Tibial artery (tissue), 4 donors: ENCODE measurements at regions not wholly inside any gene's neighbourhood (a gene's known extent, or its start where the extent isn't known, plus 50 kb on each side); places are given as distances from the start of the nearest gene placed in this dataset.

ENCODE experiments used
- DNase-seq, 2 donors: peaks; one replicate each; pipeline ENCODE4 v3.0.0-alpha.2; 2019
- H3K27ac ChIP-seq, 2 donors: fragments of 200-600 bp; sonication (generic) in 1 of 2; 1 replicate in 1 of 2; 2 replicates in 1 of 2; pipeline ENCODE4 v1.5.1; 2018 to 2019; ENCODE audit warnings: mild to moderate bottlenecking in 1 of 2
- H3K27me3 ChIP-seq, 2 donors: fragments of 200-600 bp; sonication (generic) in 1 of 2; one replicate each; pipeline versions ENCODE4 v1.5.1 to v1.6.0; 2016 to 2019
- H3K36me3 ChIP-seq, 3 donors: fragments of 200-600 bp; sonication (generic) in 2 of 3; one replicate each; pipeline ENCODE4 v1.5.1; 2016 to 2019; ENCODE audit warnings: mild to moderate bottlenecking in 2 of 3
- H3K4me1 ChIP-seq, 4 donors: fragments of 200-600 bp; sonication (generic) in 2 of 4; 1 replicate in 3 of 4; 2 replicates in 1 of 4; pipeline ENCODE4 v1.5.1; 2016 to 2019
- H3K4me3 ChIP-seq, 2 donors: fragments of 200-600 bp; sonication (generic) in 1 of 2; 1 replicate in 1 of 2; 2 replicates in 1 of 2; pipeline ENCODE4 v1.5.1; 2018 to 2019; ENCODE audit warnings: mild to moderate bottlenecking in 2 of 2
- H3K9me3 ChIP-seq, 3 donors: fragments of 200-600 bp; sonication (generic) in 1 of 3; one replicate each; pipeline ENCODE4 v1.5.1; 2016 to 2019
- CTCF ChIP-seq, 2 experiments: fragments of 200-600 bp in 1 of 2; fragments of 450-650 bp in 1 of 2; IDR thresholded peaks; one replicate each; pipeline ENCODE4 v1.5.1; 2017 to 2019; ENCODE audit warnings: antibody characterized with exemption in 2 of 2, mild to moderate bottlenecking in 1 of 2, moderate library complexity in 1 of 2
- intact Hi-C: fragments of 100-400 bp; cut with DNase I; formaldehyde crosslinking; loops from one replicate; pipeline ENCODE4 v1.15.0; 2023; ENCODE audit warnings: low total_unique reads

DNA sequence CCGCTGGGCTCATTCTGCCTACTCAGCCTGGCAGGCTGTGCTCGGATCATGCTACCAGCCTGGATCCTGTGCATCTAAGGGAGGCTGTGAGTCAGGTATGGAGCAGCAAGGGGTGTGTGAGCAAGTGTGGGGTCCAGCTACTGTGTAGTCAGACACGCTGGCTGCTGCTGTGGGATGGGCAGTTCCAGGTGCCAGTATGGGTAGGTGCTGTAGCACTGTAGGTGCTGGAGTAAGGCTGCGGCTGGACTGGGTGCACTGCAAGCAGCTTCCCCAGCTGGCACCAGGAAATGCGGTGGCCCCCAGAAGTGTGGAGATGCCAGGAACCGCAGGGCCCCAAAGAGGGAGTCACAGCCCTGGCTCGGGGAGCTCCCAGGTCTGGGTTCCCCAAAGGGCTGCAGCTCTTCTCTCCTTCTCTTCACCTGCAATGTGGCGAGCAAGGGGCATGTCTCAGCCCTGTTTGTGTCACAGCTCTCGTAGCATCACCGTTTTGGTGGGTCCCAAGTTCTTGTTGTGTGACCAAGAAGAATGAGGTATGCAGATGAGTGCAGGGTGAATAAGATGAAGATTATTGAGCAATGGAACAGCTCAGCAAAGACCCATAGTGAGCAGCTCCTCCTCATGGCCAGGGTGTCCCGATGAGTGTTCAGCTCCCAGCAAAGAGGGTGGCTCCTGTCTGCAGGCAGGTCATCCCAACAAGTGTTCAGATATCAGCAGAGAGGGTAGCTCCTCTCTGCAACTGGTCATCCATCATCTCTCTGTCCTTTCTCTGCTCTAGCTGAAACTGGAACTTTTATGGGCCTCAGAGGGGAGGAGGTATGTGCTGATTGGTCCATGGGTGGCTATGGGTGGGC lies 462.9 kb downstream of the TBC1D22A start:
- Histone ChIP-seq H3K27me3 (no peaks in the 10 kb centered on the region), H3K4me3 (no peak overlapping the region), H3K4me1 (no peaks in the 10 kb centered on the region), H3K27ac (no peak overlapping the region), H3K9me3 (no peaks in the 10 kb centered on the region), H3K36me3 (no peaks in the 10 kb centered on the region)
- no peak for TF ChIP-seq CTCF (IDR thresholded peaks at IDR 0.05)
- intact Hi-C loops = no loop called here
- no peak for DNase-seq
